ENCODE measurements at regions not wholly inside any gene's neighbourhood (a gene's known extent, or its start where the extent isn't known, plus 50 kb on each side); places are given as distances from the start of the nearest gene placed in this dataset.

DNA sequence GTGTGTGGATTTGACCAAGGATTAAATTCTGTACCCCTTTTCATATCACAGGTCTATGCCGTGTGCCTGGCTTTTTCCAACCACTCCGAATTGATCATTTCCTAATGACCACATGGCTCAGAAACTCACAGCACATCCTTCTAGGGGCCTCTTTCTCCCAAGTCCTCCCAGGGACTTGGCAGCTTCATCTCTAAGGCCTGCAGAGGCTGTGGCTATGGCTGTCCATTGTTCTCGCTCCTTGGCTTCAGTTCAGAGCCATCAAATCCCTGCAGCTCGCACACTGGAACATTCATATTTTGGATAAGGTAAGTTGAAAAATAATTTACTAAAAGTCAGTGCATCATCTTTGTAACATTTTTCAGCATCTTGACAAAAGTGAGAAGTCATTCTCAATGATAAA is 497.2 kb upstream of the CDH4 start:
- TF ChIP-seq YY1 (IDR thresholded peaks at IDR 0.05; ENCODE audit: low read depth) (no peak), RXRA (IDR thresholded peaks at IDR 0.05; ENCODE audit: borderline replicate concordance, low read depth) (no peak)
- TF ChIP-seq, protein P1, sequence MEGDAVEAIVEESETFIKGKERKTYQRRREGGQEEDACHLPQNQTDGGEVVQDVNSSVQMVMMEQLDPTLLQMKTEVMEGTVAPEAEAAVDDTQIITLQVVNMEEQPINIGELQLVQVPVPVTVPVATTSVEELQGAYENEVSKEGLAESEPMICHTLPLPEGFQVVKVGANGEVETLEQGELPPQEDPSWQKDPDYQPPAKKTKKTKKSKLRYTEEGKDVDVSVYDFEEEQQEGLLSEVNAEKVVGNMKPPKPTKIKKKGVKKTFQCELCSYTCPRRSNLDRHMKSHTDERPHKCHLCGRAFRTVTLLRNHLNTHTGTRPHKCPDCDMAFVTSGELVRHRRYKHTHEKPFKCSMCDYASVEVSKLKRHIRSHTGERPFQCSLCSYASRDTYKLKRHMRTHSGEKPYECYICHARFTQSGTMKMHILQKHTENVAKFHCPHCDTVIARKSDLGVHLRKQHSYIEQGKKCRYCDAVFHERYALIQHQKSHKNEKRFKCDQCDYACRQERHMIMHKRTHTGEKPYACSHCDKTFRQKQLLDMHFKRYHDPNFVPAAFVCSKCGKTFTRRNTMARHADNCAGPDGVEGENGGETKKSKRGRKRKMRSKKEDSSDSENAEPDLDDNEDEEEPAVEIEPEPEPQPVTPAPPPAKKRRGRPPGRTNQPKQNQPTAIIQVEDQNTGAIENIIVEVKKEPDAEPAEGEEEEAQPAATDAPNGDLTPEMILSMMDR (IDR thresholded peaks at IDR 0.05), result no peak
- TF ChIP-seq, protein P2, sequence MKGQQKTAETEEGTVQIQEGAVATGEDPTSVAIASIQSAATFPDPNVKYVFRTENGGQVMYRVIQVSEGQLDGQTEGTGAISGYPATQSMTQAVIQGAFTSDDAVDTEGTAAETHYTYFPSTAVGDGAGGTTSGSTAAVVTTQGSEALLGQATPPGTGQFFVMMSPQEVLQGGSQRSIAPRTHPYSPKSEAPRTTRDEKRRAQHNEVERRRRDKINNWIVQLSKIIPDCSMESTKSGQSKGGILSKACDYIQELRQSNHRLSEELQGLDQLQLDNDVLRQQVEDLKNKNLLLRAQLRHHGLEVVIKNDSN (IDR thresholded peaks at IDR 0.05; ENCODE audit: borderline replicate concordance, low read depth), result no peak
- TF ChIP-seq, protein P3, sequence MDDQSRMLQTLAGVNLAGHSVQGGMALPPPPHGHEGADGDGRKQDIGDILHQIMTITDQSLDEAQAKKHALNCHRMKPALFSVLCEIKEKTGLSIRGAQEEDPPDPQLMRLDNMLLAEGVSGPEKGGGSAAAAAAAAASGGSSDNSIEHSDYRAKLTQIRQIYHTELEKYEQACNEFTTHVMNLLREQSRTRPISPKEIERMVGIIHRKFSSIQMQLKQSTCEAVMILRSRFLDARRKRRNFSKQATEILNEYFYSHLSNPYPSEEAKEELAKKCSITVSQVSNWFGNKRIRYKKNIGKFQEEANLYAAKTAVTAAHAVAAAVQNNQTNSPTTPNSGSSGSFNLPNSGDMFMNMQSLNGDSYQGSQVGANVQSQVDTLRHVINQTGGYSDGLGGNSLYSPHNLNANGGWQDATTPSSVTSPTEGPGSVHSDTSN (IDR thresholded peaks at IDR 0.05), result no peak

All from SK-N-SH (cell line).